ENCODE measurements at regions not wholly inside any gene's neighbourhood (a gene's known extent, or its start where the extent isn't known, plus 50 kb on each side); places are given as distances from the start of the nearest gene placed in this dataset.

- TF ChIP-seq CTCF (IDR thresholded peaks at IDR 0.05; ENCODE audit: insufficient read depth, low read depth, low read length) = peak; percentile 35
- DNase-seq (ENCODE audit: low read depth) = peak; percentile 28
- H3K4me3 ChIP-seq (ENCODE audit: low read depth, low read length) = no peak overlapping the region
Measured at GRCh38 chr6:10465629-10466499, 51.0 kb upstream of the TFAP2A start.
